H9 (cell line): ENCODE measurements at regions not wholly inside any gene's neighbourhood (a gene's known extent, or its start where the extent isn't known, plus 50 kb on each side); places are given as distances from the start of the nearest gene placed in this dataset.

ENCODE experiments used
- DNase-seq: peaks from one replicate; pipeline ENCODE4 v3.0.0-alpha.2; 2017
- H2AFZ ChIP-seq: one replicate; pipeline ENCODE4 v1.6.1; 2013; ENCODE audit warnings: mild to moderate bottlenecking, low read length, control low read depth, moderate library complexity
- H2AK5ac ChIP-seq: 2 replicates; pipeline ENCODE4 v1.6.1; 2013; ENCODE audit warnings: low read length, control low read depth, mixed read lengths; ENCODE audit not compliant: insufficient read length
- H2BK120ac ChIP-seq: one replicate; pipeline ENCODE4 v1.6.1; 2013; ENCODE audit warnings: low read depth, mild to moderate bottlenecking, low read length, control low read depth, inconsistent platforms; ENCODE audit not compliant: poor library complexity, severe bottlenecking
- H2BK12ac ChIP-seq: 2 replicates; pipeline ENCODE4 v1.6.1; 2013; ENCODE audit warnings: low read length, control low read depth, mixed read lengths, low read depth; ENCODE audit not compliant: insufficient read length
- H2BK15ac ChIP-seq: 2 replicates; pipeline ENCODE4 v1.6.1; 2013; ENCODE audit warnings: low read depth, low read length, control low read depth
- H2BK20ac ChIP-seq: one replicate; pipeline ENCODE4 v1.6.1; 2013; ENCODE audit warnings: low read depth, mild to moderate bottlenecking, low read length, control low read depth, inconsistent platforms; ENCODE audit not compliant: poor library complexity, severe bottlenecking
- H2BK5ac ChIP-seq: 2 replicates; pipeline ENCODE4 v1.6.1; 2013; ENCODE audit warnings: low read length, control low read depth, mixed read lengths; ENCODE audit not compliant: insufficient read length
- H3K14ac ChIP-seq: 2 replicates; pipeline ENCODE4 v1.6.1; 2013; ENCODE audit warnings: low read length, control low read depth; ENCODE audit not compliant: insufficient read depth
- H3K18ac ChIP-seq: 2 replicates; pipeline ENCODE4 v1.6.1; 2013; ENCODE audit warnings: low read depth, mild to moderate bottlenecking, mixed read lengths, low read length, control low read depth; ENCODE audit not compliant: insufficient read length
- H3K23ac ChIP-seq: 2 replicates; pipeline ENCODE4 v1.6.1; 2013; ENCODE audit warnings: low read length, control low read depth, mixed read lengths, low read depth; ENCODE audit not compliant: insufficient read length
- H3K23me2 ChIP-seq: 2 replicates; pipeline ENCODE4 v1.6.1; 2013; ENCODE audit warnings: low read depth, mild to moderate bottlenecking, mixed read lengths, low read length, control low read depth; ENCODE audit not compliant: insufficient read length, poor library complexity, severe bottlenecking
- H3K27ac ChIP-seq: 2 replicates; pipeline ENCODE4 v1.5.1; 2013; ENCODE audit warnings: low read length, control low read depth, mixed read lengths, low read depth; ENCODE audit not compliant: insufficient read length
- H3K27me3 ChIP-seq: 2 replicates; pipeline ENCODE4 v1.6.1; 2013; ENCODE audit warnings: low read length, control low read depth, inconsistent platforms; ENCODE audit not compliant: insufficient read depth
- H3K4ac ChIP-seq: 2 replicates; pipeline ENCODE4 v1.6.1; 2013; ENCODE audit warnings: low read depth, mild to moderate bottlenecking, control low read depth, inconsistent platforms, low read length, moderate library complexity
- H3K4me1 ChIP-seq: 2 replicates; pipeline ENCODE4 v1.6.1; 2013; ENCODE audit warnings: low read length, control low read depth, inconsistent platforms; ENCODE audit not compliant: insufficient read depth
- H3K4me2 ChIP-seq: 2 replicates; pipeline ENCODE4 v1.6.1; 2013; ENCODE audit warnings: low read length, control low read depth, mixed read lengths; ENCODE audit not compliant: insufficient read length, insufficient read depth
- H3K56ac ChIP-seq: 2 replicates; pipeline ENCODE4 v1.6.1; 2013; ENCODE audit warnings: low read depth, mild to moderate bottlenecking, mixed read lengths, low read length, control low read depth; ENCODE audit not compliant: insufficient read length
- H3K79me1 ChIP-seq: 2 replicates; pipeline ENCODE4 v1.6.1; 2013; ENCODE audit warnings: low read depth, mild to moderate bottlenecking, moderate library complexity, low read length, control low read depth, inconsistent platforms; ENCODE audit not compliant: insufficient read depth, poor library complexity, severe bottlenecking
- H3K79me2 ChIP-seq: 2 replicates; pipeline ENCODE4 v1.6.1; 2013; ENCODE audit warnings: low read length, control low read depth, inconsistent platforms; ENCODE audit not compliant: insufficient read depth
- H3K9ac ChIP-seq: 2 replicates; pipeline ENCODE4 v1.6.1; 2013; ENCODE audit warnings: low read length, control low read depth, mixed read lengths; ENCODE audit not compliant: insufficient read length; ENCODE audit errors: extremely low read depth
- H3K9me3 ChIP-seq: one replicate; pipeline ENCODE4 v1.6.1; 2013; ENCODE audit warnings: low read depth, low read length, inconsistent platforms; ENCODE audit not compliant: control insufficient read depth
- H3T11ph ChIP-seq: one replicate; pipeline ENCODE4 v1.6.1; 2013; ENCODE audit warnings: mild to moderate bottlenecking, low read length, control low read depth, inconsistent platforms
- H4K20me1 ChIP-seq: one replicate; pipeline ENCODE4 v1.6.1; 2013; ENCODE audit not compliant: control insufficient read depth, insufficient read length, insufficient read depth
- H4K5ac ChIP-seq: 2 replicates; pipeline ENCODE4 v1.6.1; 2013; ENCODE audit warnings: low read depth, mild to moderate bottlenecking, mixed read lengths, low read length, control low read depth; ENCODE audit not compliant: insufficient read length
- H4K8ac ChIP-seq: replicated peaks from 2 replicates; pipeline ENCODE4 v1.6.1; 2013; ENCODE audit warnings: low read length, control low read depth, mixed read lengths, low read depth; ENCODE audit not compliant: insufficient read length
- H4K91ac ChIP-seq: 2 replicates; pipeline ENCODE4 v1.6.1; 2013; ENCODE audit warnings: low read depth, mild to moderate bottlenecking, moderate library complexity, mixed read lengths, low read length, control low read depth; ENCODE audit not compliant: insufficient read length
- H3K27ac Mint-ChIP-seq, 3 experiments: 2 replicates in 2 of 3; 3 replicates in 1 of 3; pipeline ENCODE4 v1.8.0; 2020 to 2021; ENCODE audit warnings: mixed read lengths in 3 of 3, mild to moderate bottlenecking in 1 of 3, moderate library complexity in 1 of 3
- H3K27me3 Mint-ChIP-seq: 2 replicates; pipeline ENCODE4 v1.8.0; 2021; ENCODE audit warnings: low read depth, mild to moderate bottlenecking, moderate library complexity, mixed read lengths
- H3K36me3 Mint-ChIP-seq, 3 experiments: 2 replicates in 2 of 3; 3 replicates in 1 of 3; pipeline ENCODE4 v1.8.0; 2020 to 2021; ENCODE audit warnings: low read depth in 3 of 3, mixed read lengths in 3 of 3; ENCODE audit not compliant: insufficient read depth in 1 of 3
- H3K4me1 Mint-ChIP-seq, 2 experiments: 2 replicates each; pipeline ENCODE4 v1.8.0; 2020; ENCODE audit warnings: mixed read lengths in 2 of 2
- H3K4me3 Mint-ChIP-seq, 2 experiments: 2 replicates in 1 of 2; 3 replicates in 1 of 2; pipeline ENCODE4 v1.8.0; 2020 to 2021; ENCODE audit warnings: mild to moderate bottlenecking in 2 of 2, mixed read lengths in 2 of 2, moderate library complexity in 1 of 2
- H3K9me3 Mint-ChIP-seq, 2 experiments: 2 replicates in 1 of 2; 3 replicates in 1 of 2; pipeline ENCODE4 v1.8.0; 2020; ENCODE audit warnings: mild to moderate bottlenecking in 2 of 2, mixed read lengths in 2 of 2, moderate library complexity in 1 of 2
- WGBS: extraction: QIAGEN DNeasy Blood & Tissue Kit; methylation state at CpG from one replicate; pipeline ENCODE4 v1.1.7; 2013; ENCODE audit warnings: missing lambda C conversion rate, low lambda C conversion rate, mixed read lengths; ENCODE audit not compliant: insufficient read length; ENCODE audit errors: extremely low coverage; 5-methylcytosine and 5-hydroxymethylcytosine counted together
- TF ChIP-seq, protein P1 (sequence below): fragments of 200-600 bp; sonication (generic); conservative IDR thresholded peaks from 3 replicates; pipeline ENCODE4 v1.8.0; 2021; ENCODE audit warnings: antibody characterized with exemption, mild to moderate bottlenecking

DNA sequence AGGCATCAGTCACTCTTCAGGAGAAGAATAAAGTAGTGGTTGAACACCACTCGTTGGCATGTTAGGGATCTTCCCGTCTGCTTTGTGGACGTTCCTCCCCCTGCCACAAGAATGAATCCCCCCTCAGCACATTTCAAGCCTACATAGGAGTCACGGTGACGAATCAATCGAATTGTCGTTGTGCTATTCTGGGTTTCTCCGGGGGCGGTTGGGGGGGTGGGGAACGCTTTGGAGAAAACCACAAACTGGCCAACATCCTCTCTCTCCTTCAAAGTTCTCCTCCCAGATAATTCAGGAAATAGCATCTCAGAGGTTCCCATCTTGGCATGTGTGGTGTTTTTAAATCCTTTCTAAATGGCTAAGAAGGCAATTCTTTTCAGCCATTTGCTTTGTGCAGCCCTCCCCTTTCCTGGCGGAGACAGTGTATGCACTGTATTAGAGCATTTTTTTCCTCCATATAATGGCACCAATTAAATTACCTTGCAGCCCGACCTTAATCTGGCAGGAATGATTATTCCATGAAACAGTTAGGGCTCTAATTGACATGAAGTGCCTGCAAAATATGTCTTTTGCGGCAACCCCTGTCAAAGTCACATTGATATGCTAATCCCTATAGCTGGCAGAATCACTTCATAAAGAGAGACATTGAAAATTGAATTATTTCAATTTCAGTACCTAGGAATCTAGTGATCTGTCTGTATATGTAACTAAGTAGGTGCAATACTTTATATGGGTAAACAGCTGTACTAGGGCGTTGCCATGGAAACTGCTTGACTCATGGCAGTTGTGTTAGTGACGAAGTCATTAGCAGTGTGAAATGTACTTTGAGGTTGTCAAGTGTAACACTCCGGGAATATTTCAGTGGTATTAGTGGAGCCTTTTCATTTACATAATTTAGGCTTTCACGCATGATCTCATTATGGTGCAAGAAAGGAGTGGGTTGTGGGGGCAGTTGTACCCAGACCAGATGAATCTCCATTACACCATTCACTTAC lies 323.4 kb upstream of the SLC14A2 start:
- no peak overlapping the region for H3K27ac Mint-ChIP-seq
- no peak overlapping the region for H2BK20ac ChIP-seq
- no peaks in the 10 kb centered on the region for H4K20me1 ChIP-seq
- H2BK12ac ChIP-seq: no peak overlapping the region
- no peaks in the 10 kb centered on the region for H3K27me3 ChIP-seq
- no peaks in the 10 kb centered on the region for H3K9me3 ChIP-seq
- no peak overlapping the region for H2AFZ ChIP-seq
- no peak overlapping the region for H3K23ac ChIP-seq
- H3K14ac ChIP-seq: no peak overlapping the region
- no peak overlapping the region for H2BK120ac ChIP-seq
- H3K4me3 Mint-ChIP-seq: no peak overlapping the region
- no peaks in the 10 kb centered on the region for H3K9me3 Mint-ChIP-seq
- H3K56ac ChIP-seq: no peak overlapping the region
- H4K8ac ChIP-seq: no peak overlapping the region
- H2AK5ac ChIP-seq: no peak overlapping the region
- no peak overlapping the region for H3K27ac ChIP-seq
- H3K36me3 Mint-ChIP-seq: no peaks in the 10 kb centered on the region
- TF ChIP-seq, protein P1, sequence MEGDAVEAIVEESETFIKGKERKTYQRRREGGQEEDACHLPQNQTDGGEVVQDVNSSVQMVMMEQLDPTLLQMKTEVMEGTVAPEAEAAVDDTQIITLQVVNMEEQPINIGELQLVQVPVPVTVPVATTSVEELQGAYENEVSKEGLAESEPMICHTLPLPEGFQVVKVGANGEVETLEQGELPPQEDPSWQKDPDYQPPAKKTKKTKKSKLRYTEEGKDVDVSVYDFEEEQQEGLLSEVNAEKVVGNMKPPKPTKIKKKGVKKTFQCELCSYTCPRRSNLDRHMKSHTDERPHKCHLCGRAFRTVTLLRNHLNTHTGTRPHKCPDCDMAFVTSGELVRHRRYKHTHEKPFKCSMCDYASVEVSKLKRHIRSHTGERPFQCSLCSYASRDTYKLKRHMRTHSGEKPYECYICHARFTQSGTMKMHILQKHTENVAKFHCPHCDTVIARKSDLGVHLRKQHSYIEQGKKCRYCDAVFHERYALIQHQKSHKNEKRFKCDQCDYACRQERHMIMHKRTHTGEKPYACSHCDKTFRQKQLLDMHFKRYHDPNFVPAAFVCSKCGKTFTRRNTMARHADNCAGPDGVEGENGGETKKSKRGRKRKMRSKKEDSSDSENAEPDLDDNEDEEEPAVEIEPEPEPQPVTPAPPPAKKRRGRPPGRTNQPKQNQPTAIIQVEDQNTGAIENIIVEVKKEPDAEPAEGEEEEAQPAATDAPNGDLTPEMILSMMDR: no peak
- H3K4ac ChIP-seq: no peak overlapping the region
- no peak overlapping the region for H4K5ac ChIP-seq
- H3K23me2 ChIP-seq: no peaks in the 10 kb centered on the region
- H3K4me2 ChIP-seq: no peak overlapping the region
- no peaks in the 10 kb centered on the region for H3K4me1 Mint-ChIP-seq
- DNase-seq: no peak
- WGBS: no CpG with 5 or more reads among the region's 17 CpGs
- H4K91ac ChIP-seq: no peak overlapping the region
- no peaks in the 10 kb centered on the region for H3K4me1 ChIP-seq
- H2BK5ac ChIP-seq: no peak overlapping the region
- H3K27me3 Mint-ChIP-seq: 0 out of 2 replicates have a peak, but pooled peaks cover 2% of the 10 kb centered on the region
- no peak overlapping the region for H3K9ac ChIP-seq
- H3T11ph ChIP-seq: no peak overlapping the region
- no peaks in the 10 kb centered on the region for H3K79me2 ChIP-seq
- no peak overlapping the region for H2BK15ac ChIP-seq
- H3K18ac ChIP-seq: no peak overlapping the region
- no peaks in the 10 kb centered on the region for H3K79me1 ChIP-seq
